NT2/D1 (cell line): ENCODE measurements at regions not wholly inside any gene's neighbourhood (a gene's known extent, or its start where the extent isn't known, plus 50 kb on each side); places are given as distances from the start of the nearest gene placed in this dataset.

Source experiments
- YY1 ChIP-seq: IDR thresholded peaks from 2 replicates; pipeline ENCODE4 v1.6.1; 2011; ENCODE audit not compliant: insufficient read length, insufficient read depth
- ZNF274 ChIP-seq: IDR thresholded peaks from 2 replicates; pipeline ENCODE4 v1.6.1; 2011; ENCODE audit warnings: mild to moderate bottlenecking, low read depth, low read length

DNA sequence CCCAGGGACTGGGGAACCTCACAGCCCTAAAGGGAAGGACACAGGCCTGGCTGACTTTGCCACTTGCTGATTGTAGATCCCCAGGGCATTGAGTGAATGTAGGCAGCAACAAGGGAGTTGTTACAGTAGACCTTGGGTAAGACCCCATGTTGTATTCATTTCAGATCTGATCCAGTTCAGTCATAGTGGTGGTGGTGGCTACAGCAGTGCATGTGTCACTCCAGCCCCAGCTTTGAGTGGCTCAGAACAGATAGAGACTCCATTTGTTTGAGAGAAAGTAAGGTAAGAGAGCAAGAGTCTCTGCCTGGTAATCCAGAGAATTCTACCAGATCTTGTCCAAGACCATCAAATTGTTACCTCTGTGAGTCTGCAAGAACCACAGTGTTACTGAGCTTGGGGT is 278.7 kb upstream of the SATB1 start:
- no peak for TF ChIP-seq YY1
- no peak for TF ChIP-seq ZNF274
